OCI-LY7 (cell line): ENCODE measurements at regions not wholly inside any gene's neighbourhood (a gene's known extent, or its start where the extent isn't known, plus 50 kb on each side); places are given as distances from the start of the nearest gene placed in this dataset.

Experiments
- BruUV-seq: library from RNA; stranded (reverse); fragments of 400-500 nt; replicated peaks from 2 replicates; lab custom pipeline; 2021; lab: Mats Ljungman, UMichigan
- CTCF ChIA-PET: fragments of 300-600 bp; sonication (Branson Sonifier 250); formaldehyde crosslinking; loops from one replicate; lab custom pipeline; 2022; ENCODE audit warnings: antibody characterized with exemption; ENCODE audit not compliant: unreplicated experiment; lab: Charles Lee
- POLR2A ChIA-PET: fragments of 300-600 bp; sonication (Branson Sonifier 250); formaldehyde crosslinking; loops from one replicate; lab custom pipeline; 2022; ENCODE audit warnings: antibody characterized with exemption; lab: Charles Lee
- DNase-seq: peaks from one replicate; pipeline ENCODE4 v3.0.0-alpha.2; 2015; ENCODE audit warnings: low spot score
- H2AFZ ChIP-seq: fragments of 200-600 bp; sonication (generic), shearing (Covaris generic); 2 replicates; pipeline ENCODE4 v1.6.1; 2014; ENCODE audit warnings: mild to moderate bottlenecking, antibody characterized with exemption, low read length, moderate library complexity
- H3K27ac ChIP-seq: fragments of 200-600 bp; sonication (generic); 2 replicates; pipeline ENCODE4 v1.5.1; 2014; ENCODE audit warnings: mixed run types, low read depth, mild to moderate bottlenecking, moderate library complexity, low read length, inconsistent platforms; ENCODE audit not compliant: poor library complexity, severe bottlenecking
- H3K36me3 ChIP-seq: fragments of 200-600 bp; sonication (generic); 2 replicates; pipeline ENCODE4 v1.6.1; 2014; ENCODE audit warnings: mild to moderate bottlenecking, antibody characterized with exemption, low read length, moderate library complexity, mixed read lengths; ENCODE audit not compliant: insufficient read depth
- H3K4me1 ChIP-seq: fragments of 200-600 bp; sonication (generic); 2 replicates; pipeline ENCODE4 v1.5.1; 2014; ENCODE audit warnings: mild to moderate bottlenecking, low read length; ENCODE audit not compliant: insufficient read depth, poor library complexity, severe bottlenecking
- H3K4me2 ChIP-seq: fragments of 200-600 bp; sonication (generic); 2 replicates; pipeline ENCODE4 v1.6.1; 2014; ENCODE audit warnings: mild to moderate bottlenecking, low read length
- H3K4me3 ChIP-seq: fragments of 200-600 bp; sonication (generic); 2 replicates; pipeline ENCODE4 v1.5.1; 2014; ENCODE audit warnings: mild to moderate bottlenecking, low read depth, low read length; ENCODE audit not compliant: poor library complexity, severe bottlenecking
- H3K79me2 ChIP-seq: fragments of 200-600 bp; sonication (generic); 2 replicates; pipeline ENCODE4 v1.6.1; 2016; ENCODE audit warnings: low read depth, mild to moderate bottlenecking, low read length, moderate library complexity, mixed read lengths; ENCODE audit not compliant: insufficient read depth
- H3K9me2 ChIP-seq: fragments of 200-600 bp; sonication (generic); 2 replicates; pipeline ENCODE4 v1.6.1; 2016; ENCODE audit warnings: mild to moderate bottlenecking, low read length, mixed read lengths; ENCODE audit not compliant: insufficient read depth
- H3K9me3 ChIP-seq: fragments of 200-600 bp; sonication (generic); 2 replicates; pipeline ENCODE4 v1.6.1; 2014; ENCODE audit warnings: mild to moderate bottlenecking, mixed run types, low read length, mixed read lengths
- H4K20me1 ChIP-seq: fragments of 200-600 bp; sonication (generic); 2 replicates; pipeline ENCODE4 v1.6.1; 2014; ENCODE audit warnings: mild to moderate bottlenecking, antibody characterized with exemption, low read length, moderate library complexity, mixed read lengths; ENCODE audit not compliant: insufficient read depth
- CTCF ChIP-seq: fragments of 200-600 bp; sonication (generic); conservative IDR thresholded peaks from 2 replicates; pipeline ENCODE4 v1.5.1; 2014; ENCODE audit warnings: mild to moderate bottlenecking, antibody characterized with exemption, low read length, moderate library complexity, mixed read lengths
- EZH2phosphoT487 ChIP-seq: fragments of 200-600 bp; sonication (generic); IDR thresholded peaks from 2 replicates; pipeline ENCODE4 v1.6.1; 2018; ENCODE audit warnings: low read depth, borderline replicate concordance, mild to moderate bottlenecking, mixed run types, antibody characterized with exemption, low read length, moderate library complexity, mixed read lengths
- intact Hi-C: fragments of 100-400 bp; cut with micrococcal nuclease; formaldehyde crosslinking; loops from one replicate; pipeline ENCODE4 v1.10.0; 2022; ENCODE audit not compliant: unreplicated experiment

- POLR2A ChIA-PET: no interaction called here
- TF ChIP-seq EZH2phosphoT487: no peak
- no peak for TF ChIP-seq CTCF
- intact Hi-C loops: no loop called here
- Histone ChIP-seq H2AFZ (no peak overlapping the region), H3K4me2 (no peak overlapping the region), H3K4me1 (no peaks in the 10 kb centered on the region), H4K20me1 (no peaks in the 10 kb centered on the region), H3K9me2 (no peaks in the 10 kb centered on the region), H3K27ac (no peak overlapping the region), H3K4me3 (no peak overlapping the region), H3K9me3 (no peaks in the 10 kb centered on the region), H3K36me3 (no peaks in the 10 kb centered on the region), H3K79me2 (no peaks in the 10 kb centered on the region)
- DNase-seq: no peak
- CTCF ChIA-PET: no interaction called here
- no TSS peak for BruUV-seq
Measured at GRCh38 chr7:91425149-91425548, 160.9 kb downstream of the FZD1 start.

GRCh38 chr7:91427051-91427450, 162.8 kb downstream of the FZD1 start:
- Histone ChIP-seq H2AFZ (no peak overlapping the region), H3K4me1 (no peaks in the 10 kb centered on the region), H3K4me2 (no peak overlapping the region), H4K20me1 (no peaks in the 10 kb centered on the region), H3K9me3 (no peaks in the 10 kb centered on the region), H3K9me2 (no peaks in the 10 kb centered on the region), H3K4me3 (no peak overlapping the region), H3K79me2 (no peaks in the 10 kb centered on the region), H3K27ac (no peak overlapping the region), H3K36me3 (no peaks in the 10 kb centered on the region)
- ChIA-PET POLR2A (interaction anchor here (1.2 kb wide), 1 partner anchor 382 kb away, joined by 3 read pairs; no protein-coding TSS in a partner anchor), CTCF (no interaction called here)
- DNase-seq: no peak
- BruUV-seq: no TSS peak
- intact Hi-C loops: no loop called here
- TF ChIP-seq EZH2phosphoT487 (no peak), CTCF (no peak)

- intact Hi-C loops: no loop called here
- POLR2A ChIA-PET: no interaction called here
- Histone ChIP-seq H3K4me3 (no peak overlapping the region), H3K27ac (no peak overlapping the region), H3K79me2 (no peaks in the 10 kb centered on the region), H4K20me1 (no peaks in the 10 kb centered on the region), H3K9me3 (no peaks in the 10 kb centered on the region), H2AFZ (no peak overlapping the region), H3K36me3 (no peaks in the 10 kb centered on the region), H3K4me1 (no peaks in the 10 kb centered on the region), H3K4me2 (no peak overlapping the region), H3K9me2 (no peaks in the 10 kb centered on the region)
- BruUV-seq: no TSS peak
- no peak for DNase-seq
- CTCF ChIA-PET: no interaction called here
- no peak for TF ChIP-seq EZH2phosphoT487
- TF ChIP-seq CTCF: no peak
Measured at GRCh38 chr7:91431601-91432000, 167.4 kb downstream of the FZD1 start.
